ENCODE measurements at regions not wholly inside any gene's neighbourhood (a gene's known extent, or its start where the extent isn't known, plus 50 kb on each side); places are given as distances from the start of the nearest gene placed in this dataset.

DNA sequence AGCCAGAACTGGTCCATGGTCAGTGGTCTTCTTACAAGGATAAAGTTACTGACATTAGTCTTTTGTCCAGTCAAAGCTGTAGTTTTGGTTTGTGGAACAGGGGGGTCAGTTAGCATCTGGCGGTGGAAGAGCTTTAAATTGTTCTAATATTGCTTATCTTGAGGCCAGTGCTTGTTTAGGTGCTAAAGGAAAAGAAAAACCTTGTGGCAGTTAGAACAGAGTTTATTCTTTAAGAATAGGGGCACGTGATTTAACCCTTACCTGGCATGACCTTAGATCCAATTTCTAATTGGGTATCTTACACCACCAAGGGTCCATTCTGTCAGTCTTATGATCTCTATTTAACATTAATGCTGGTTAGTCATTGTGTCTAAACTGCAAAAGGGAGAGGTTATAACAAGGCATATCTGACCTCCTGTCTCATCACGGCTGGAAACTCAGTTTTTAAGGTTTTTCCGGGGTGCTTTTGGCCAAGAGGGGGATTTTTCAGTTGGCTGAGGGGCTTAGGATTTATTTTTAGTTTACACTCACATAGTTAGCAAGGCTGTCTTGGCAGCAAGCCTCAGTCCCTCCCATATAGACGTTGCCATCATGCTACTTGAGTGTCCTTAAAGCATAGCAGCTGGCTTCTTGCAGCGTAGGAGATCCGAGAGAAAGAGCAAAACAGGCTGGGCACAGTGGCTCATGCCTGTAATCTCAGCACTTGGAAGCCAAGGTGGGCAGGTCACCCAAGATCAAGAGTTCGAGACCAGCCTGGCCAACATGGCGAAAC is 60.1 kb upstream of the FAM89A start:
- no peak for DNase-seq (ENCODE audit: extremely low read depth, low read depth)

GRCh38 chr1:231099311-231099710 is 59.3 kb upstream of the FAM89A start:
- TF ChIP-seq, protein P1, sequence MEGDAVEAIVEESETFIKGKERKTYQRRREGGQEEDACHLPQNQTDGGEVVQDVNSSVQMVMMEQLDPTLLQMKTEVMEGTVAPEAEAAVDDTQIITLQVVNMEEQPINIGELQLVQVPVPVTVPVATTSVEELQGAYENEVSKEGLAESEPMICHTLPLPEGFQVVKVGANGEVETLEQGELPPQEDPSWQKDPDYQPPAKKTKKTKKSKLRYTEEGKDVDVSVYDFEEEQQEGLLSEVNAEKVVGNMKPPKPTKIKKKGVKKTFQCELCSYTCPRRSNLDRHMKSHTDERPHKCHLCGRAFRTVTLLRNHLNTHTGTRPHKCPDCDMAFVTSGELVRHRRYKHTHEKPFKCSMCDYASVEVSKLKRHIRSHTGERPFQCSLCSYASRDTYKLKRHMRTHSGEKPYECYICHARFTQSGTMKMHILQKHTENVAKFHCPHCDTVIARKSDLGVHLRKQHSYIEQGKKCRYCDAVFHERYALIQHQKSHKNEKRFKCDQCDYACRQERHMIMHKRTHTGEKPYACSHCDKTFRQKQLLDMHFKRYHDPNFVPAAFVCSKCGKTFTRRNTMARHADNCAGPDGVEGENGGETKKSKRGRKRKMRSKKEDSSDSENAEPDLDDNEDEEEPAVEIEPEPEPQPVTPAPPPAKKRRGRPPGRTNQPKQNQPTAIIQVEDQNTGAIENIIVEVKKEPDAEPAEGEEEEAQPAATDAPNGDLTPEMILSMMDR (IDR thresholded peaks at IDR 0.05; ENCODE audit: low read depth, low read length, missing control alignments) = no peak
- no peak overlapping the region for H3K4me3 ChIP-seq (replicated peaks; ENCODE audit: low read depth, low read length)
- DNase-seq (ENCODE audit: extremely low read depth, low read depth) = no peak

More for the DNA sequence above, 60.1 kb upstream of the FAM89A start:
- TF ChIP-seq, protein P1 (IDR thresholded peaks at IDR 0.05; ENCODE audit: low read depth, low read length, missing control alignments) = no peak
- H3K4me3 ChIP-seq (replicated peaks; ENCODE audit: low read depth, low read length) = no peak overlapping the region

DNA sequence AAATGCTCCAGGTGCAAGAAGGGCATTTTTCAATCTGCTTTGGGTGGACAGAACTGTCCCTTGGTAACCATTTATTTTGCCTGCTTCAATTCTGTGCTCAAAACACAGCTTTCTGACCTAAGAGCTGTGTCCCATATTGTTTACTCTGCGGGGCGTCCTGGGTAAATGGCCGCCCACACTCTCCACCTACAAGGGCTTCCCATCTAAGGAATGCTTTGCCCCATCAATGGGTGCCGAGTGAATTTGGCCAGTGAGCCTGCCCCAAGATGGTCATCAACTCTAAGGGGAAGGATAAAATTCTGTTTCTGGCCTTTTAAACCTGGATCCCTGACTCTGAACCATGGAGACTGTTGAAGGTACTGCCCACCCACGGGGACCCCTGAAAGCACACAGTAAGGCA is 55.5 kb upstream of the FAM89A start:
- DNase-seq (ENCODE audit: extremely low read depth, low read depth) = no peak
- no peak overlapping the region for H3K4me3 ChIP-seq (replicated peaks; ENCODE audit: low read depth, low read length)
- TF ChIP-seq, protein P1 (IDR thresholded peaks at IDR 0.05; ENCODE audit: low read depth, low read length, missing control alignments) = no peak

DNA sequence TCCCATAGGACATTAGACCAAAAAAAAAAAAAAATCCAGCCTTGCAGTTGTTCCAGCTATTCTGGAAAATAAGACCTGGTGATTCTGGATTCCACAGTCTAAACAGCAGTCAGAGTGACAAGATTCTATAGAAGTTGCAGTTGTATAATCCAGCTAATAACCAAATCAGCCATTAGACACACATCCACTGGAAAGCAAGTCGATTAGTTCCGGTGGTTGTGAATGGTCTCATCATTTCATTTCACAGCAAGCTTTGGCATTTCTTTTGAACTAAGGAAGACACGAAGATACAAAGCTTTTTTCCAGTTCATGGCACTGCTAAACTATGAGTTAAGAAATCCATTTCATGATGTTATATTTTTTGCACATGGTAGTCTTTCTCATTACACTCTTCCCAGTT is 54.4 kb upstream of the FAM89A start:
- no peak for DNase-seq (ENCODE audit: extremely low read depth, low read depth)
- no peak overlapping the region for H3K4me3 ChIP-seq (replicated peaks; ENCODE audit: low read depth, low read length)

DNA sequence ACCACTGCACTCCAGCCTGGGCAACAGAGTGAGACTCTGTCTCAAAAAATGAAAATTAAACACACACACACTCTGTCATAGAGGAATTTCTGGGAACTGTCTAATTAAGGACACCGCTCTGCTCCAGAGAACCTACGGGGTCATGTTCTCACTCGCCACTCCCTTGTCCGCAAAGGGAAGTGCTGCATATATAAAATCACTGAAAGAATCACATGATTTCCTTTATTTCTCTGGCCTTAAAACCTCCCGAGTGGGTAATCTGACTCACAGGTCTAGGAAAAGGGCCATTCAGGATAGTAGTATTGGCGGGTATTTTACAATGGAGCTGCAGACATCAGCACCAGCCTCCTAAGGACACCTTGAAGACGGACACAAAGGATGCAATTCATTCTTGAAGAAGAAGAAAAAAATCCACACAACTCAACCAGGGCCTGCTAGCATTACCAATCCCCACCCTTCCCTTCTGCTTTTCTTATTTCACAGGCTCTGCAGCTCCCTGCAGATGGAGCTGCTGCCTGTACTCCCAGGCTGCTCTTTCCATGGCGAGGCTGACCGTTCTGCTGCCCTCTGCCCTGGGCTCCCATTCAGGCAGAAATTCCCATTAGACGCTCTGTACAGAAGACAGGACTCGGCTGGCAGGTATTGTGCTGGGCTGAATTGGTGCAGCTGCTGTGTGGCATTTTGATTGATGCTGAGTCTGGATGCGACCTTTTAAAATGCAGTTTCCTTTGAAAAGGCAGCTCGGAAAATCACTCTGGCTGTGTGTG is 53.3 kb upstream of the FAM89A start:
- TF ChIP-seq, protein P1 (IDR thresholded peaks at IDR 0.05; ENCODE audit: low read depth, low read length, missing control alignments) = no peak
- H3K4me3 ChIP-seq (replicated peaks; ENCODE audit: low read depth, low read length) = no peak overlapping the region
- DNase-seq (ENCODE audit: extremely low read depth, low read depth) = no peak

More for the DNA sequence above, 54.4 kb upstream of the FAM89A start:
- TF ChIP-seq, protein P1 (IDR thresholded peaks at IDR 0.05; ENCODE audit: low read depth, low read length, missing control alignments) = no peak

DNA sequence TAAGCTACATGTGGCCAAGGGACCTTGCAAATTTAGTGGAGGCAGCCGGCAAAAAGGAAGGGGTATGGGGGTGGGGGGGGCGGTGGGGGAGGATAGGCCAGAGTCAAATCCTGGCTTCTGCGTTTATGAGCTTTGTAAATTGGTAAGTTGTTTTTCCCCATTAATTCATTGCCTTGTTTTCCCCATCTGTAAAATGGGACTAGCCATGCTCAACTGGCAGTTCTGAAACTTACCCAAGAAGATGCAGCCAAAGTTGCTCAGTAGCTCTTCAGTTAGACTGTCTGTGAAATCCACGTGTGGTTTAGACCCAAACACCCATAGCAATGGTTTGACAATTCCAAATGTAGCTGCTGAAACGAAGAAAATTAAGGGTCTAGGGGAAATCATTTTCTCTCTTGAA is 52.3 kb upstream of the FAM89A start:
- DNase-seq (ENCODE audit: extremely low read depth, low read depth) = no peak
- TF ChIP-seq, protein P1 (IDR thresholded peaks at IDR 0.05; ENCODE audit: low read depth, low read length, missing control alignments) = no peak

More for the DNA sequence above, 52.3 kb upstream of the FAM89A start:
- no peak overlapping the region for H3K4me3 ChIP-seq (replicated peaks; ENCODE audit: low read depth, low read length)

All from HFF-Myc (cell line).